Dendritic cell treated with granulocyte-macrophage colony-stimulating factor and Interleukin-4, amounts not matched to agents 40 ng/mL and 50 ng/mL, for 4 days (primary cell): ENCODE measurements at regions not wholly inside any gene's neighbourhood (a gene's known extent, or its start where the extent isn't known, plus 50 kb on each side); places are given as distances from the start of the nearest gene placed in this dataset.

Experiments
- H3K27ac Mint-ChIP-seq: one replicate; pipeline ENCODE4 v1.8.0; 2022; ENCODE audit warnings: mild to moderate bottlenecking, mixed read lengths
- H3K27me3 Mint-ChIP-seq: one replicate; pipeline ENCODE4 v1.8.0; 2022; ENCODE audit warnings: mild to moderate bottlenecking, mixed read lengths
- H3K36me3 Mint-ChIP-seq: one replicate; pipeline ENCODE4 v1.8.0; 2022; ENCODE audit warnings: low read depth, mixed read lengths
- H3K4me1 Mint-ChIP-seq: one replicate; pipeline ENCODE4 v1.8.0; 2022; ENCODE audit warnings: low read depth, mixed read lengths
- H3K4me3 Mint-ChIP-seq: one replicate; pipeline ENCODE4 v1.8.0; 2022; ENCODE audit warnings: mild to moderate bottlenecking, moderate library complexity, mixed read lengths
- H3K9me3 Mint-ChIP-seq: one replicate; pipeline ENCODE4 v1.8.0; 2022; ENCODE audit warnings: mixed read lengths
- intact Hi-C: fragments of 100-400 bp; cut with micrococcal nuclease; formaldehyde crosslinking; loops from one replicate; pipeline ENCODE4 v1.15.0; 2022

GRCh38 chr4:178535939-178536579, 1093.8 kb upstream of the AGA start:
- Mint-ChIP-seq H3K4me1 (no peaks in the 10 kb centered on the region), H3K27me3 (no peaks in the 10 kb centered on the region), H3K36me3 (no peaks in the 10 kb centered on the region), H3K4me3 (no peak overlapping the region), H3K9me3 (peaks cover 18% of the 10 kb centered on the region), H3K27ac (no peak overlapping the region)
- intact Hi-C loops: no loop called here

- Mint-ChIP-seq H3K27me3 (no peaks in the 10 kb centered on the region), H3K4me1 (no peaks in the 10 kb centered on the region), H3K27ac (no peak overlapping the region), H3K36me3 (no peaks in the 10 kb centered on the region), H3K9me3 (peaks cover 9% of the 10 kb centered on the region), H3K4me3 (no peak overlapping the region)
- intact Hi-C loops: no loop called here
Measured at GRCh38 chr4:178553201-178553600, 1111.0 kb upstream of the AGA start.

GRCh38 chr4:178554352-178554751, 1112.1 kb upstream of the AGA start:
- Mint-ChIP-seq H3K27me3 (no peaks in the 10 kb centered on the region), H3K4me3 (no peak overlapping the region), H3K27ac (no peak overlapping the region), H3K4me1 (no peaks in the 10 kb centered on the region), H3K9me3 (peaks cover 9% of the 10 kb centered on the region), H3K36me3 (no peaks in the 10 kb centered on the region)
- intact Hi-C loops: no loop called here

GRCh38 chr4:178556796-178557195, 1114.6 kb upstream of the AGA start:
- H3K4me3 Mint-ChIP-seq: no peak overlapping the region
- intact Hi-C loops: no loop called here

DNA sequence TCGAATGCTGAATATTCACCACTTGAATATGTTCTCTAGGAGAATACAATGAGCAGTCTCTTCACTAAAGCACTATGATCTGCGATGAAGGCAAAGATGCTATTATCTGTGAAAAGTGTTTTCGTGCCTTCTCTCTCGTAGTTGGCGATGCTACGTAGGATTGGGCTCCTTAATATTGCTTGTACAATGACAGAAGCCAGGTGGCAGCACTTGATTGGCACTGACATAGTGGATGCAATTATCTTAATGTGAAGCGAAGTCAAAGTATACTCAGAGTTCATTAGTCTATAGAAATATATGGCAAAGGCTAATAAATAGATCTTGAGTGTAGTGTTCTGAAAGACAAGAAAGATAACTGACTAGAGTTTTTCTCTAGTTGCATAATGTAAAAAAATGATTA, 1135.7 kb upstream of the AGA start:
- no peaks in the 10 kb centered on the region for H3K9me3 Mint-ChIP-seq
- H3K27me3 Mint-ChIP-seq: no peaks in the 10 kb centered on the region
- no peaks in the 10 kb centered on the region for H3K4me1 Mint-ChIP-seq
- H3K4me3 Mint-ChIP-seq: no peak overlapping the region
- intact Hi-C loops: no loop called here
- H3K27ac Mint-ChIP-seq: no peak overlapping the region
- H3K36me3 Mint-ChIP-seq: no peaks in the 10 kb centered on the region

More at GRCh38 chr4:178556796-178557195, 1114.6 kb upstream of the AGA start:
- no peaks in the 10 kb centered on the region for H3K27me3 Mint-ChIP-seq
- no peaks in the 10 kb centered on the region for H3K36me3 Mint-ChIP-seq
- H3K9me3 Mint-ChIP-seq: no peaks in the 10 kb centered on the region
- no peak overlapping the region for H3K27ac Mint-ChIP-seq
- no peaks in the 10 kb centered on the region for H3K4me1 Mint-ChIP-seq

GRCh38 chr4:178595500-178596138, 1153.4 kb upstream of the AGA start:
- Mint-ChIP-seq H3K27me3 (no peaks in the 10 kb centered on the region), H3K36me3 (no peaks in the 10 kb centered on the region), H3K27ac (no peak overlapping the region), H3K9me3 (no peaks in the 10 kb centered on the region), H3K4me1 (no peaks in the 10 kb centered on the region), H3K4me3 (no peak overlapping the region)
- intact Hi-C loops: no loop called here

DNA sequence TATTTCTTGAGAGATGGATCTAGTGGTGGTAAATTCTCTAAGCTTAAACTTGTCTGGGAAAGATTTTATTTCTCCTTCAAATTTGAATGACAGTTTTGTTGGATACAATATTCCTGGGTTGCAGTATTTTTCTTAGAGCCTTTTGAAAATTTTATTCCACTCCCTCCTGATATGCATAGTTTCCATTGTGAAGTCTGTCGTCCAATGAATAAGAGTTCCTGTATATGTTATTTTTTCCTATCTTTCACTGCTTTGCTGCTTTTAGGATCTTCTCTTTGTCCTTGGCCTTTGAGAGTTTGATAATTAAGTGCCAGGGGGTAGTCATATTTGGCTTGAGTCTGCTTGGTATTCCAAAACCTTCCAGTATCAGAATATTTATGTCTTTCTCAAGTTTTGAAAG, 1156.4 kb upstream of the AGA start:
- H3K9me3 Mint-ChIP-seq: no peaks in the 10 kb centered on the region
- H3K27ac Mint-ChIP-seq: no peak overlapping the region
- H3K4me1 Mint-ChIP-seq: no peaks in the 10 kb centered on the region
- no peaks in the 10 kb centered on the region for H3K36me3 Mint-ChIP-seq
- H3K4me3 Mint-ChIP-seq: no peak overlapping the region
- intact Hi-C loops: no loop called here
- no peaks in the 10 kb centered on the region for H3K27me3 Mint-ChIP-seq

- no peak overlapping the region for H3K27ac Mint-ChIP-seq
- H3K4me1 Mint-ChIP-seq: no peaks in the 10 kb centered on the region
- intact Hi-C loops: no loop called here
- H3K27me3 Mint-ChIP-seq: no peaks in the 10 kb centered on the region
- no peak overlapping the region for H3K4me3 Mint-ChIP-seq
- no peaks in the 10 kb centered on the region for H3K36me3 Mint-ChIP-seq
- no peaks in the 10 kb centered on the region for H3K9me3 Mint-ChIP-seq
Measured at GRCh38 chr4:178599521-178599920, 1157.3 kb upstream of the AGA start.

- Mint-ChIP-seq H3K27me3 (no peaks in the 10 kb centered on the region), H3K9me3 (no peaks in the 10 kb centered on the region), H3K4me3 (no peak overlapping the region), H3K27ac (no peak overlapping the region), H3K4me1 (no peaks in the 10 kb centered on the region), H3K36me3 (no peaks in the 10 kb centered on the region)
- intact Hi-C loops: no loop called here
Measured at GRCh38 chr4:178602833-178603232, 1160.6 kb upstream of the AGA start.

DNA sequence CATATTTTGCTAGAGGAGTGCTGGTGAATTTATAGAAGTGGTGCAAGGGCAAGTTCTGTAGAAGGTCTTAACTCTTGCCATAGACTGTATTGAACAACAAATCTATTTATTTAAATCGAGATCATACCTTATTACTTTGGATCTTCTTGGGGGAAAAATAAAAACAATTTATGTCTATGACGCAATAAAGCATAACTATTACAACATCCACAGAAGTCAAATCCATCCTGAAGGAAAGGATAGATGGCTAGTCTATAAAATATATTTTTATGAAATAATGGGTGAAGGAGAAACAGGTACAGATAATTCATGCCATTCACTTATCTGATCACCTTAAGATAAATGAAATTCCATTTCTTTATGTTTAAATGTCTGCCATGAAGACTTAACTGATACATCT, 1168.8 kb upstream of the AGA start:
- H3K4me1 Mint-ChIP-seq: no peaks in the 10 kb centered on the region
- H3K27ac Mint-ChIP-seq: no peak overlapping the region
- H3K27me3 Mint-ChIP-seq: no peaks in the 10 kb centered on the region
- no peaks in the 10 kb centered on the region for H3K9me3 Mint-ChIP-seq
- no peaks in the 10 kb centered on the region for H3K36me3 Mint-ChIP-seq
- intact Hi-C loops: no loop called here
- H3K4me3 Mint-ChIP-seq: no peak overlapping the region

DNA sequence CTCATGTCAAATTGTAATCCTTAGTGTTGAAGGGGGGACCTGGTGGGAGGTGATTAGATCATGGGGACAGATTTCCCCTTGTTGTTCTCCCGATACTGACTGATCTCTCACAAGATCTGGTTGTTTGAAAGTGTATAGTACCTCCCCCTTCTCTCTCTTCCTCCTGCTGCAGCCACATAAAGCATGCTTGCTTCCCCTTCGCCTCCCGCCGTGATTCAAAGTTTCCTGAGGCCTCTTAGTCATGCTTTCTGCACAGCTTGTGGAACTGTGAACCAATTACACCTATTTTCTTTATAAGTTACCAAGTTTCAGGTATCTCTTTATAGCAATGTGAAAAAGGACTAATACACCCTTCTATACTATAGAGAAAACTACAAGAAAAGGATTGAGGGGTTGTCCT, 1170.5 kb upstream of the AGA start:
- Mint-ChIP-seq H3K4me1 (no peaks in the 10 kb centered on the region), H3K4me3 (no peak overlapping the region), H3K36me3 (no peaks in the 10 kb centered on the region), H3K27ac (no peak overlapping the region), H3K9me3 (no peaks in the 10 kb centered on the region), H3K27me3 (no peaks in the 10 kb centered on the region)
- intact Hi-C loops: no loop called here

DNA sequence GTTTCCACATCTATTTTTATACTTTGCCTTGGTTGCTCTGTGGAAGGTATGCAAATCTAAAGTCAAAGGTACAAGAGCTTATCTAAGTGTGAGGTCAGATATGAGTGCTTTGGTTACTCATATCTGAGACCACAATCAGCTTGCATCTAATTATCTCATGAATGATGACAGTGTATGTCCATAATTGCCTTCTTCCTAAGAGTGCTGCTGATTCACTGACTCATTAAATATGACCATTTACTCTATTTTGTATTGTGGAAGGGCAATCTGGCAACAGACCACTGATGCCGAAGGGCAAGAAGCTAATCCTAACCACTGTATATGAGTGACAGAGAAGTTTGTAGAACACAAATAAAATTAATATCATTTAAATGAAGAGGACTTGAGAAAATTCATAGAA, 1190.2 kb upstream of the AGA start:
- Mint-ChIP-seq H3K4me1 (no peaks in the 10 kb centered on the region), H3K9me3 (peaks cover 11% of the 10 kb centered on the region), H3K27ac (no peak overlapping the region), H3K36me3 (no peaks in the 10 kb centered on the region), H3K4me3 (no peak overlapping the region), H3K27me3 (no peaks in the 10 kb centered on the region)
- intact Hi-C loops: no loop called here

- H3K9me3 Mint-ChIP-seq: peaks cover 19% of the 10 kb centered on the region
- intact Hi-C loops: no loop called here
- no peak overlapping the region for H3K4me3 Mint-ChIP-seq
- no peaks in the 10 kb centered on the region for H3K27me3 Mint-ChIP-seq
- H3K36me3 Mint-ChIP-seq: no peaks in the 10 kb centered on the region
- H3K4me1 Mint-ChIP-seq: no peaks in the 10 kb centered on the region
- no peak overlapping the region for H3K27ac Mint-ChIP-seq
Measured at GRCh38 chr4:178633263-178633662, 1191.0 kb upstream of the AGA start.

DNA sequence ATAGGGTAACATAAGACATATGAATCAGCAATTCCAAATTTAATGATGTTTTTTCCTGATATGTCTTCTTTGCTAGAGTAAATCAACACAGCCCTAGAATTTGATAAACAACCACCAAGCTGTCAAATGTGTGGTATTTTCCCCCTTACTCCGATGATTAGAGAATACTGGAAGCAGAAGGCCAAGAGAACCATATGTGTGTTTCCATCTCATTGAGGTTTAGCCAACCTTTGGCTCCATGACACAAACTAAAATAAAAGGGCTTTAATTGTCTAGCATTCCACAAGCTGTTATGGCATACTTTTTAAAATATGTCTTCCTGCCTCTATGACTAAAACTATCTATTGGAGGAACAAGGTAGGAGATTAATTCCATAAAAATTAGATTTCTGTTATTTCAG, 1222.4 kb upstream of the AGA start:
- Mint-ChIP-seq H3K36me3 (no peaks in the 10 kb centered on the region), H3K27me3 (no peaks in the 10 kb centered on the region), H3K4me3 (no peak overlapping the region), H3K9me3 (peaks cover 12% of the 10 kb centered on the region), H3K4me1 (no peaks in the 10 kb centered on the region), H3K27ac (no peak overlapping the region)
- intact Hi-C loops: no loop called here

- Mint-ChIP-seq H3K4me3 (no peak overlapping the region), H3K4me1 (no peaks in the 10 kb centered on the region), H3K36me3 (no peaks in the 10 kb centered on the region), H3K27me3 (no peaks in the 10 kb centered on the region), H3K9me3 (peaks cover 24% of the 10 kb centered on the region), H3K27ac (no peak overlapping the region)
- intact Hi-C loops: no loop called here
Measured at GRCh38 chr4:178665916-178666315, 1223.7 kb upstream of the AGA start.
